Adipocyte (in vitro differentiated cells): ENCODE measurements at regions not wholly inside any gene's neighbourhood (a gene's known extent, or its start where the extent isn't known, plus 50 kb on each side); places are given as distances from the start of the nearest gene placed in this dataset.
A peak's percentile ranks its signal among the peaks of the same experiment; 100 is the strongest.
"Not testable (repeated sequence)": the region's sequence is repeated elsewhere in the genome, so short reads cannot be mapped to it uniquely, and the experiment has no call there.

ENCODE experiments used
- DNase-seq: peaks from one replicate; pipeline ENCODE4 v3.0.0-alpha.2; 2015; ENCODE audit warnings: low read depth
- H3K27me3 ChIP-seq: replicated peaks from 2 replicates; pipeline ENCODE4 v1.7.0; 2013; ENCODE audit warnings: mild to moderate bottlenecking, low read length, moderate library complexity; ENCODE audit not compliant: control insufficient read depth, insufficient read depth
- H3K36me3 ChIP-seq: 2 replicates; pipeline ENCODE4 v1.7.0; 2013; ENCODE audit warnings: low read length, mild to moderate bottlenecking, moderate library complexity; ENCODE audit not compliant: control insufficient read depth, insufficient read depth, severe bottlenecking
- H3K4me1 ChIP-seq: 2 replicates; pipeline ENCODE4 v1.7.0; 2013; ENCODE audit warnings: mild to moderate bottlenecking, low read length, moderate library complexity; ENCODE audit not compliant: control insufficient read depth, insufficient read depth
- H3K4me3 ChIP-seq: 2 replicates; pipeline ENCODE4 v1.7.0; 2013; ENCODE audit warnings: mild to moderate bottlenecking, low read length, moderate library complexity
- H3K9ac ChIP-seq: 2 replicates; pipeline ENCODE4 v1.7.0; 2013; ENCODE audit warnings: mild to moderate bottlenecking, low read length, moderate library complexity
- H3K9me3 ChIP-seq: 2 replicates; pipeline ENCODE4 v1.7.0; 2013; ENCODE audit warnings: mild to moderate bottlenecking, low read length, moderate library complexity; ENCODE audit not compliant: control insufficient read depth

GRCh38 chr2:64914735-64915509, 74.3 kb upstream of the SLC1A4 start:
- H3K27me3 ChIP-seq: no peaks in the 10 kb centered on the region
- no peaks in the 10 kb centered on the region for H3K9me3 ChIP-seq
- no peaks in the 10 kb centered on the region for H3K36me3 ChIP-seq
- H3K4me3 ChIP-seq: no peak overlapping the region
- H3K4me1 ChIP-seq: peaks cover 7% of the 10 kb centered on the region
- peak; percentile 24 for DNase-seq
- H3K9ac ChIP-seq: no peak overlapping the region

GRCh38 chr2:64915510-64915900, 73.7 kb upstream of the SLC1A4 start:
- no peak overlapping the region for H3K9ac ChIP-seq
- H3K4me3 ChIP-seq: no peak overlapping the region
- DNase-seq: no peak
- no peaks in the 10 kb centered on the region for H3K9me3 ChIP-seq
- H3K4me1 ChIP-seq: peaks cover 7% of the 10 kb centered on the region
- no peaks in the 10 kb centered on the region for H3K27me3 ChIP-seq
- no peaks in the 10 kb centered on the region for H3K36me3 ChIP-seq

- no peak for DNase-seq
- Histone ChIP-seq H3K9me3 (no peaks in the 10 kb centered on the region), H3K4me3 (peak overlapping the region; percentile 87)
These were observed 70.8 kb upstream of the SLC1A4 start for GRCh38 chr2:64918220-64918886.

GRCh38 chr2:64919261-64919660, 69.9 kb upstream of the SLC1A4 start:
- Histone ChIP-seq H3K27me3 (no peaks in the 10 kb centered on the region), H3K36me3 (no peaks in the 10 kb centered on the region), H3K9me3 (peaks cover under 1% of the 10 kb centered on the region), H3K4me3 (no peak overlapping the region), H3K9ac (no peak overlapping the region), H3K4me1 (no peaks in the 10 kb centered on the region)
- DNase-seq: no peak

More at GRCh38 chr2:64918220-64918886, 70.8 kb upstream of the SLC1A4 start:
- no peaks in the 10 kb centered on the region for H3K4me1 ChIP-seq
- no peaks in the 10 kb centered on the region for H3K36me3 ChIP-seq
- H3K9ac ChIP-seq: peak overlapping the region; percentile 84
- H3K27me3 ChIP-seq: no peaks in the 10 kb centered on the region

GRCh38 chr2:64922482-64923384, 66.5 kb upstream of the SLC1A4 start:
- Histone ChIP-seq H3K36me3 (no peaks in the 10 kb centered on the region), H3K9me3 (peaks cover 4% of the 10 kb centered on the region), H3K4me1 (no peaks in the 10 kb centered on the region), H3K4me3 (no peak overlapping the region), H3K27me3 (no peaks in the 10 kb centered on the region), H3K9ac (no peak overlapping the region)
- no peak for DNase-seq

- no peak for DNase-seq
- no peaks in the 10 kb centered on the region for H3K4me1 ChIP-seq
- no peaks in the 10 kb centered on the region for H3K27me3 ChIP-seq
- no peak overlapping the region for H3K9ac ChIP-seq
- H3K36me3 ChIP-seq: no peaks in the 10 kb centered on the region
- H3K9me3 ChIP-seq: peaks cover 4% of the 10 kb centered on the region
- H3K4me3 ChIP-seq: no peak overlapping the region
These were observed 65.9 kb upstream of the SLC1A4 start for GRCh38 chr2:64923385-64923710.

- no peak for DNase-seq
- Histone ChIP-seq H3K27me3 (no peaks in the 10 kb centered on the region), H3K4me3 (no peak overlapping the region), H3K36me3 (no peaks in the 10 kb centered on the region), H3K9me3 (peaks cover 4% of the 10 kb centered on the region), H3K9ac (no peak overlapping the region), H3K4me1 (no peaks in the 10 kb centered on the region)
These were observed 64.8 kb upstream of the SLC1A4 start for GRCh38 chr2:64924170-64924934.

- H3K9ac ChIP-seq: not testable (repeated sequence)
These were observed 63.1 kb upstream of the SLC1A4 start for GRCh38 chr2:64925930-64926722.

GRCh38 chr2:64928813-64929212, 60.4 kb upstream of the SLC1A4 start:
- Histone ChIP-seq H3K4me1 (no peaks in the 10 kb centered on the region), H3K4me3 (no peak overlapping the region), H3K27me3 (no peaks in the 10 kb centered on the region), H3K9ac (no peak overlapping the region), H3K36me3 (no peaks in the 10 kb centered on the region), H3K9me3 (peaks cover 4% of the 10 kb centered on the region)
- DNase-seq: no peak

More at GRCh38 chr2:64925930-64926722, 63.1 kb upstream of the SLC1A4 start:
- H3K36me3 ChIP-seq, DNase-seq, H3K27me3 ChIP-seq, H3K4me3 ChIP-seq, H3K4me1 ChIP-seq, H3K9me3 ChIP-seq: not testable (repeated sequence)

GRCh38 chr2:64929333-64929732, 59.9 kb upstream of the SLC1A4 start:
- no peak for DNase-seq
- Histone ChIP-seq H3K4me3 (no peak overlapping the region), H3K4me1 (no peaks in the 10 kb centered on the region), H3K9me3 (peaks cover 3% of the 10 kb centered on the region), H3K27me3 (no peaks in the 10 kb centered on the region), H3K36me3 (no peaks in the 10 kb centered on the region), H3K9ac (no peak overlapping the region)
